ENCODE measurements at regions not wholly inside any gene's neighbourhood (a gene's known extent, or its start where the extent isn't known, plus 50 kb on each side); places are given as distances from the start of the nearest gene placed in this dataset.

DNA sequence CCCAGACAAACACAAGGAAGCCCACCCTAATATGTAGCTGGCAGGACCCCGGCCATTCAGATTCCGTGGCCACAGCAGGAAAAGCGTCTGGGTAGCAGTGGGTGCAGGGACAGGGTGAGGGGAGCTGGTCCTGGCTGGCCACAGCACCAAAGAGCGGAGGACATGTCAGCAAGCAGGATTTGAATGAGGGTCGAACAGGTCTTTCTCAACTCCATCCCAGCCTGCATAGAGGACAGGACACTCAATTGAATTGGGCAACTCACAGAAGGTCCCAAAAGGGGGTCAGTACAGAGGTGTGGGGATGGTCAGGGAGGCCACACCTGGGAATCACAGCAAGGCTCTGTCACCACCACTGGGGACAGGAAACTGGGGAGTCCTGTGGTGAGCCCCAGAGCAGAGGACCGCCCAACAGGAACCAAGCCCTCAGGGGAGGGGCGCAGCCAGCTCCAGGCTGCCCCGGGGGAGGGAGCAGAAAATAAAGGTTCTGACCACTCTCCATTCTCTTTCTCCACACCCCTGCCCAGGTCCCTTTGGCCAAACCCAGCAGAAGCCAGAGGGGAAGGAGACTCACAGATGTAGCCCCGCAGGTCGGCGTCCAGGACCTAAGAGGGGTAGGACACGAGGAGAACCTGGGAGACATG, 108.7 kb upstream of the PPP2R2D start:
- Histone ChIP-seq H3K36me3 (ENCODE audit: insufficient read depth, low read length) (no peaks in the 10 kb centered on the region), H3K9me3 (ENCODE audit: low read length) (no peaks in the 10 kb centered on the region), H3K4me3 (ENCODE audit: low read length) (no peak overlapping the region), H3K27me3 (ENCODE audit: insufficient read depth, low read length, poor library complexity, severe bottlenecking) (no peaks in the 10 kb centered on the region), H3K4me1 (ENCODE audit: insufficient read depth, low read length) (no peaks in the 10 kb centered on the region), H3K27ac (ENCODE audit: low read depth, low read length) (no peak overlapping the region)
- CTCF ChIA-PET = no interaction called here
- H3K4me3 Mint-ChIP-seq = no peak overlapping the region
- H3K4me1 Mint-ChIP-seq = no peaks in the 10 kb centered on the region
- POLR2A ChIA-PET = no interaction called here
- no peak overlapping the region for H3K27ac Mint-ChIP-seq
- H3K9me3 Mint-ChIP-seq = peaks cover 1 to 6% (median 3%) of the 10 kb centered on the region in 5 donors
- no peak for DNase-seq
- peaks cover 8 to 33% of the 10 kb centered on the region in 2 donors for H3K27me3 Mint-ChIP-seq
- H3K36me3 Mint-ChIP-seq = no peaks in the 10 kb centered on the region

DNA sequence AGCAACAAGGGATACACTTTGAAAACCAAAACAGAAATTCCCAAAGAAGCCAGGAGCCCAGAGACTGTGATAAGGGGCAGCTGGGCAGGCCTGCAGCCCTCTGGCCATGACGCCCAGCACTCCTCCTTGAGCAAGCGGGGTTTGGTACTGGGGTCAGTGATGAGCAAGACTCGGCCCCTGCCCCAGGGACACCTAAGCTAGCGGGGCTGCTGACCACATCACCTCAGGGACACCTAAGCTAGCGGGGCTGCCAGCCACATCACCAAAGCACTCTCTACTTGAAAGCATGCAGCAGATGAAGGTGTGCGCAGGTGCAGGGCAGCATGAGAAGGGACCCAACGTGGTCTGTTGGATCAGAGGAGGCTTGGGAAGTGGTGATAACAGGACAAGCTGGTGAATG, 108.0 kb upstream of the PPP2R2D start:
- H3K27ac ChIP-seq (ENCODE audit: low read depth, low read length) = no peak overlapping the region
- H3K4me3 ChIP-seq (ENCODE audit: low read length) = no peak overlapping the region
- Mint-ChIP-seq H3K36me3 (no peaks in the 10 kb centered on the region), H3K27me3 (peaks cover 8 to 33% of the 10 kb centered on the region in 2 donors), H3K4me1 (no peaks in the 10 kb centered on the region), H3K27ac (no peak overlapping the region), H3K9me3 (peaks cover 2 to 7% (median 4%) of the 10 kb centered on the region in 5 donors), H3K4me3 (no peak overlapping the region)
- ChIA-PET POLR2A (no interaction called here), CTCF (no interaction called here)
- no peaks in the 10 kb centered on the region for H3K4me1 ChIP-seq (ENCODE audit: insufficient read depth, low read length)
- H3K9me3 ChIP-seq (ENCODE audit: low read length) = no peaks in the 10 kb centered on the region
- no peaks in the 10 kb centered on the region for H3K36me3 ChIP-seq (ENCODE audit: insufficient read depth, low read length)
- no peaks in the 10 kb centered on the region for H3K27me3 ChIP-seq (ENCODE audit: insufficient read depth, low read length, poor library complexity, severe bottlenecking)
- DNase-seq = no peak

DNA sequence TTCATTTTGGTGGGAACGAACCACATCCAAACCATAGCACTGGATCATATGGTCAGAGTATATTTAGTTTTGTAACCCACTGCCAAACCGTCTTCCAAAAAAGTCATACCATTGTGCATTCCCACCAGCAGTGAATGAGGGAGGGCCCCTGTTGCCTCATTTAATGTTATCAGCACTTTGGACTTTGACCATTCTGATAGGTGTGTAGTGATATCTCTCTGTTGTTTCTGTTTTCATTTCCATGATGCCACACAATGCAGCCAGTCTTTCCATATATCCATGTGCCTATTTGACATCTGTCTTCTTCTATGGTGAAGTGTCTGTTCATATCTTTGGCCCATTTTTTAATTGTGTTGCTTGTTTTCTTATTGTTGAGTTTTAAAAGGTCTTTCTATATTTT, 105.0 kb upstream of the PPP2R2D start:
- ChIA-PET POLR2A (no interaction called here), CTCF (no interaction called here)
- H3K9me3 ChIP-seq (ENCODE audit: low read length) = no peaks in the 10 kb centered on the region
- H3K4me1 ChIP-seq (ENCODE audit: insufficient read depth, low read length) = no peaks in the 10 kb centered on the region
- Mint-ChIP-seq H3K27me3 (peaks cover 4 to 23% of the 10 kb centered on the region in 2 donors), H3K27ac (no peak overlapping the region), H3K36me3 (peaks cover 0 to 5% (median 0%) of the 10 kb centered on the region in 3 donors), H3K4me3 (no peak overlapping the region), H3K4me1 (no peaks in the 10 kb centered on the region), H3K9me3 (peaks cover 22 to 25% (median 25%) of the 10 kb centered on the region in 5 donors)
- no peak overlapping the region for H3K27ac ChIP-seq (ENCODE audit: low read depth, low read length)
- DNase-seq = no peak
- no peak overlapping the region for H3K4me3 ChIP-seq (ENCODE audit: low read length)
- H3K36me3 ChIP-seq (ENCODE audit: insufficient read depth, low read length) = no peaks in the 10 kb centered on the region
- H3K27me3 ChIP-seq (ENCODE audit: insufficient read depth, low read length, poor library complexity, severe bottlenecking) = no peaks in the 10 kb centered on the region

DNA sequence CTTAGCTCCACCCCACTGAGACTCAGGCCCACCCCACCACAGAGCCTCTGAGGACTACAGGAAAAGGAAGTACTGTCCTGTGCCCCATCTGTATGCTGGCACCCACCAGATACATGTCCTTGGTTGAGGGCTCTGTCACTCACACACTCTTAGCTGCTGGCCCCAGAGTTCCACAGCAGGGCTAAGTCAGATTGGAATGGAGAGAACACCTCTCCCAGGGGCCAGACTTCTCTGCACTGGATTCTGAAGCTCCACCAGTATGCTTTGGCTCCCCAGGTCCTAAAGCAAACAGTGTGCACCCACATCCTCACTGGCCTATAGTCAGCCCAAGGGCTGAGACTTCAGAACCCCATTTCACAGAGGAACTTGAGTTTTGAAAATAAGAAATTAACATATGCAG, 103.2 kb upstream of the PPP2R2D start:
- Histone ChIP-seq H3K36me3 (ENCODE audit: insufficient read depth, low read length) (no peaks in the 10 kb centered on the region), H3K27me3 (ENCODE audit: insufficient read depth, low read length, poor library complexity, severe bottlenecking) (no peaks in the 10 kb centered on the region), H3K9me3 (ENCODE audit: low read length) (no peaks in the 10 kb centered on the region), H3K4me3 (ENCODE audit: low read length) (no peak overlapping the region), H3K4me1 (ENCODE audit: insufficient read depth, low read length) (no peaks in the 10 kb centered on the region), H3K27ac (ENCODE audit: low read depth, low read length) (no peak overlapping the region)
- Mint-ChIP-seq H3K9me3 (peaks cover 22 to 25% (median 25%) of the 10 kb centered on the region in 5 donors), H3K4me1 (no peaks in the 10 kb centered on the region), H3K27me3 (peaks cover 0 to 20% of the 10 kb centered on the region in 2 donors), H3K36me3 (peaks cover 0 to 5% (median 0%) of the 10 kb centered on the region in 3 donors), H3K4me3 (no peak overlapping the region), H3K27ac (no peak overlapping the region)
- ChIA-PET POLR2A (no interaction called here), CTCF (no interaction called here)
- no peak for DNase-seq

DNA sequence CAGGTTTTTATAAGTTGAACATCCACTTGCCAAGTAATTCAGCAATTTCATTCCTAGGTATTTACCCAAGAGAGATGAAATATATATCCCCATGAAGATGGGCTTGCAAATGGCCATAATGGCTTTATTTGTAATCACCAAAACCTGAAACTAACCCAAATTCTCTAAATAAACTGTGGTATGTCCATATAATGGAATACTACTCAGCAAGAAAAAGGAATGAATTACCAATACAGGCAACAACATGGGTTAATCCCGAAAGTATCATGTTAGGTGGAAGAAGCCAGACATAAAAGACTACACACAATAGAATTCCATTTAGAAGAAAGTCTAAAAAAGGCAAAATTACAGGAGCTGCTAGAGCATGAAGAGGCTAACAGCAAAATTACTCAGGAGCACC, 101.4 kb upstream of the PPP2R2D start:
- no peaks in the 10 kb centered on the region for H3K4me1 Mint-ChIP-seq
- no peak overlapping the region for H3K4me3 ChIP-seq (ENCODE audit: low read length)
- H3K9me3 ChIP-seq (ENCODE audit: low read length) = no peaks in the 10 kb centered on the region
- H3K4me1 ChIP-seq (ENCODE audit: insufficient read depth, low read length) = no peaks in the 10 kb centered on the region
- no peak for DNase-seq
- H3K9me3 Mint-ChIP-seq = peaks cover 22 to 25% (median 25%) of the 10 kb centered on the region in 5 donors
- POLR2A ChIA-PET = no interaction called here
- H3K27ac ChIP-seq (ENCODE audit: low read depth, low read length) = no peak overlapping the region
- H3K4me3 Mint-ChIP-seq = no peak overlapping the region
- no peak overlapping the region for H3K27ac Mint-ChIP-seq
- peaks cover 0 to 5% (median 0%) of the 10 kb centered on the region in 3 donors for H3K36me3 Mint-ChIP-seq
- H3K27me3 ChIP-seq (ENCODE audit: insufficient read depth, low read length, poor library complexity, severe bottlenecking) = no peaks in the 10 kb centered on the region
- H3K27me3 Mint-ChIP-seq = peaks cover 0 to 14% of the 10 kb centered on the region in 2 donors
- CTCF ChIA-PET = no interaction called here
- H3K36me3 ChIP-seq (ENCODE audit: insufficient read depth, low read length) = no peaks in the 10 kb centered on the region

DNA sequence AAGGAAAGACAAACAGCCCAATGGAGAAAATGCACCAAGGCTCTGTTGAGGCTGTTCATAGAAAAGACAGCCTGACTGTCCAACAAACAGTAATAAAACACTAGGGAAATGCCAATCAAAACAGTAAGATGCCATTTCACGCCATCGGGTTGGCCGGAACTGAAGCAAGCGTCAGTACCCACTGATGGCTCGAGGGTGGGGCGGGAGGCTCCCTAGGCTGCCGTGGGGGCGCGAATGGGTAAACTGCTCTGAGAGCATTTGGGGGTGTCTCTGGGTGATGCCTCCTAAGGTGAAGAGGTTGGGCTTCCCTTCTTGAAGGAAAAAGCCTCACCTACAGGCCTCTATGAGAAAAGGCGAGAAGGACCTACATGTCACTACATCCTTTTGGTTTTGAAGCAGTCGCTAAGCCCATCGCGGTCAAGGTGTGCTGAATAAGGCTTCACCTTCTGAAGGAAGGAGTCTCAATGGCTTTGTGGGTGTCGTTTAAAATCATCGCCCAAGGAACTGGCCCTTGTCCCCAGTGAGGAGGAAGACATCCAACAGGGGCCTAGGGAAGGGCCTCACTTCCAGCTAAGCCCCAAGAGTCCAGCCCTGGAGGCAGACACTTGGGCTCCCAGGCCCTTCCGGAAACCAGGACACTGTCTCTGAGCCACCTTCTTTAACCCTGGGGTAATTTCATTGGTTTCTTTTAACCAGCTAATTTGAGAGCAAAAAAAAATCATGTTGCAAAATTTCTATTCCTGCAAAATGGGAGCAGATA, 98.5 kb upstream of the PPP2R2D start:
- H3K4me3 ChIP-seq (ENCODE audit: low read length) = no peak overlapping the region
- H3K9me3 Mint-ChIP-seq = peaks cover 19 to 23% (median 21%) of the 10 kb centered on the region in 5 donors
- H3K36me3 ChIP-seq (ENCODE audit: insufficient read depth, low read length) = no peaks in the 10 kb centered on the region
- no peaks in the 10 kb centered on the region for H3K4me1 Mint-ChIP-seq
- DNase-seq = no peak
- H3K4me3 Mint-ChIP-seq = no peak overlapping the region
- H3K36me3 Mint-ChIP-seq = peaks cover 0 to 5% (median 0%) of the 10 kb centered on the region in 3 donors
- H3K27me3 ChIP-seq (ENCODE audit: insufficient read depth, low read length, poor library complexity, severe bottlenecking) = no peaks in the 10 kb centered on the region
- H3K9me3 ChIP-seq (ENCODE audit: low read length) = no peaks in the 10 kb centered on the region
- no peak overlapping the region for H3K27ac Mint-ChIP-seq
- H3K4me1 ChIP-seq (ENCODE audit: insufficient read depth, low read length) = no peaks in the 10 kb centered on the region
- ChIA-PET POLR2A (no interaction called here), CTCF (no interaction called here)
- H3K27ac ChIP-seq (ENCODE audit: low read depth, low read length) = no peak overlapping the region
- H3K27me3 Mint-ChIP-seq = peaks cover 0 to 5% of the 10 kb centered on the region in 2 donors

DNA sequence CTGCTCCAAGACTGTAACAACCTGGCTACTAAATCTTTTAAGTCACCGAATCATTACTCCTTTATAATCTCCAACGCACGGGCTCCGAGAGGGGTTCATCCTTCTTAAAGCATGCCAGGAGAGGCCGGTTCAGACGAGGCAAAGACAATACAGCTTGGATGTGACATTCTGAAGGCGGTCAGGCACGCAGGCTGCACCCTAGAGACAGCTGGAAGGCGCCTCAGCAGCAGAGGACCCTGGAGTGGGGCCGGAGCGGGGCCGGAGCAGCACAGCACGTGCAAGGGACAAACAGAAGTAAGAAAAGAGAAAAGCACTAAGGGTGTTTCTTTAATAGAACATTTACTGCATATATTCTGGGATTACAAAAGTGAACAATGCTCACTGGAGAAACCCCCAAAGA, 97.8 kb upstream of the PPP2R2D start:
- Histone ChIP-seq H3K36me3 (ENCODE audit: insufficient read depth, low read length) (no peaks in the 10 kb centered on the region), H3K9me3 (ENCODE audit: low read length) (no peaks in the 10 kb centered on the region), H3K4me3 (ENCODE audit: low read length) (no peak overlapping the region), H3K27ac (ENCODE audit: low read depth, low read length) (no peak overlapping the region), H3K27me3 (ENCODE audit: insufficient read depth, low read length, poor library complexity, severe bottlenecking) (no peaks in the 10 kb centered on the region), H3K4me1 (ENCODE audit: insufficient read depth, low read length) (no peaks in the 10 kb centered on the region)
- CTCF ChIA-PET = no interaction called here
- POLR2A ChIA-PET = no interaction called here
- Mint-ChIP-seq H3K36me3 (peaks cover 0 to 5% (median 0%) of the 10 kb centered on the region in 3 donors), H3K4me1 (no peaks in the 10 kb centered on the region), H3K4me3 (no peak overlapping the region), H3K27ac (no peak overlapping the region), H3K27me3 (peaks cover 0 to 4% of the 10 kb centered on the region in 2 donors), H3K9me3 (peaks cover 16 to 22% (median 20%) of the 10 kb centered on the region in 5 donors)
- no peak for DNase-seq

DNA sequence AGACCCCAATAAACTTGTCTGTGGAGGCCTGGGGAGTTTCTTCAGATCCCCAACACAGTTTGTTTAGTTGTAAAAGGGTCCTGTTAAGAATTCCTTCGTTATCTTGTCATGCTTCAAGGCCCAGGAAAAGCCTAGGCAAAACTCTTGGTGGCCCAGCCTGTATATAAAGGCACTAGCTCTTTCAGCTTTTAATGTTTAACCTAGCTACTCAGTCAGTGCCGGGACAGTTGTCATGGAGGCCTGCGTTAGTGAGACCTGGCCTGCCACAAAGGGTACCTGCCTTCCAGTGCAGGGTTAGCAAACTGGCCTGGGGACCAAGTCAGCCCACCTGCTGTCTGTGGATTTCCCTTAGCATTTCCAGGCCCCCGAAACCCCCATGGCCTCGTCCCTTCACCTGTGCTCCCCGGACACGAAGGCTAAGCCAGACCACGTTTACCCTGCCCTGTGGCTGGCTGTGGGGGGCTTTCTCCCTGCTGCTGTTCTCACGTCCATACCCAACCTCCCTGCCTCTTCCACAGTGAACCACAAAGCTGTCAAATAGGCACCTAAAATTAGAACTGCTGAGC, 96.9 kb upstream of the PPP2R2D start:
- no peak overlapping the region for H3K27ac Mint-ChIP-seq
- no peak for DNase-seq
- CTCF ChIA-PET = no interaction called here
- Histone ChIP-seq H3K27ac (ENCODE audit: low read depth, low read length) (no peak overlapping the region), H3K36me3 (ENCODE audit: insufficient read depth, low read length) (no peaks in the 10 kb centered on the region), H3K27me3 (ENCODE audit: insufficient read depth, low read length, poor library complexity, severe bottlenecking) (no peaks in the 10 kb centered on the region), H3K9me3 (ENCODE audit: low read length) (no peaks in the 10 kb centered on the region), H3K4me1 (ENCODE audit: insufficient read depth, low read length) (no peaks in the 10 kb centered on the region), H3K4me3 (ENCODE audit: low read length) (no peak overlapping the region)
- POLR2A ChIA-PET = no interaction called here
- peaks cover 8 to 13% (median 12%) of the 10 kb centered on the region in 5 donors for H3K9me3 Mint-ChIP-seq
- H3K4me3 Mint-ChIP-seq = no peak overlapping the region
- peaks cover 0 to 2% of the 10 kb centered on the region in 2 donors for H3K27me3 Mint-ChIP-seq
- H3K36me3 Mint-ChIP-seq = peaks cover 0 to 5% (median 0%) of the 10 kb centered on the region in 3 donors
- H3K4me1 Mint-ChIP-seq = no peaks in the 10 kb centered on the region
